HL-60 (cell line): ENCODE measurements at regions not wholly inside any gene's neighbourhood (a gene's known extent, or its start where the extent isn't known, plus 50 kb on each side); places are given as distances from the start of the nearest gene placed in this dataset.

Experiments
- DNase-seq, 2 experiments: peaks; one replicate each; pipeline ENCODE4 v3.0.0-alpha.2; 2010 to 2020; ENCODE audit warnings: low read depth in 1 of 2, low spot score in 1 of 2
- H3K27ac ChIP-seq: fragments of 250-450 bp; sonication (Bioruptor Pico); replicated peaks from 2 replicates; pipeline ENCODE4 v1.5.1; 2020; ENCODE audit warnings: mild to moderate bottlenecking, moderate library complexity
- H3K27me3 ChIP-seq: fragments of 250-450 bp; sonication (Bioruptor Pico); 2 replicates; pipeline ENCODE4 v1.5.1; 2021; ENCODE audit warnings: mild to moderate bottlenecking, moderate library complexity; ENCODE audit not compliant: insufficient read depth, poor library complexity, severe bottlenecking
- H3K4me3 ChIP-seq: replicated peaks from 2 replicates; pipeline ENCODE4 v1.5.1; 2011; ENCODE audit warnings: mild to moderate bottlenecking, control low read depth, low read length; ENCODE audit not compliant: insufficient read depth
- CTCF ChIP-seq: IDR thresholded peaks from one replicate; pipeline ENCODE4 v1.5.1; 2011; ENCODE audit warnings: low read length, control low read depth, inconsistent platforms; ENCODE audit not compliant: insufficient read depth
- GABPA ChIP-seq: IDR thresholded peaks from 2 replicates; pipeline ENCODE4 v1.6.1; 2012; ENCODE audit warnings: low read depth
- POLR2AphosphoS5 ChIP-seq: IDR thresholded peaks from 2 replicates; pipeline ENCODE4 v1.6.1; 2012; ENCODE audit warnings: low read depth
- REST ChIP-seq: IDR thresholded peaks from 2 replicates; pipeline ENCODE4 v1.6.1; 2012; ENCODE audit warnings: low read depth; ENCODE audit not compliant: insufficient replicate concordance
- SPI1 ChIP-seq: IDR thresholded peaks from 2 replicates; pipeline ENCODE4 v1.6.1; 2012; ENCODE audit warnings: low read depth, mild to moderate bottlenecking, borderline replicate concordance

GRCh38 chr13:53623146-53623545 lies 594.5 kb downstream of the OLFM4 start:
- H3K27me3 ChIP-seq, result no peaks in the 10 kb centered on the region
- TF ChIP-seq REST, result no peak
- no peak for TF ChIP-seq SPI1
- no peak for TF ChIP-seq POLR2AphosphoS5
- TF ChIP-seq GABPA, result no peak
- TF ChIP-seq CTCF, result no peak
- DNase-seq, result no peak
- H3K4me3 ChIP-seq, result no peak overlapping the region
- no peak overlapping the region for H3K27ac ChIP-seq

- H3K27me3 ChIP-seq, result no peaks in the 10 kb centered on the region
- no peak overlapping the region for H3K4me3 ChIP-seq
- no peak for DNase-seq
- no peak for TF ChIP-seq POLR2AphosphoS5
- TF ChIP-seq CTCF, result no peak
- TF ChIP-seq REST, result no peak
- TF ChIP-seq SPI1, result no peak
- TF ChIP-seq GABPA, result no peak
- no peak overlapping the region for H3K27ac ChIP-seq
Observed at GRCh38 chr13:53631511-53631910, 602.9 kb downstream of the OLFM4 start.

- no peak overlapping the region for H3K27ac ChIP-seq
- H3K4me3 ChIP-seq, result no peak overlapping the region
- TF ChIP-seq GABPA, result no peak
- TF ChIP-seq SPI1, result no peak
- no peak for DNase-seq
- H3K27me3 ChIP-seq, result no peaks in the 10 kb centered on the region
Observed at GRCh38 chr13:53638040-53638439, 609.4 kb downstream of the OLFM4 start.

- Histone ChIP-seq H3K27me3 (no peaks in the 10 kb centered on the region), H3K27ac (no peak overlapping the region), H3K4me3 (no peak overlapping the region)
- TF ChIP-seq REST (no peak), POLR2AphosphoS5 (no peak), GABPA (no peak), SPI1 (no peak), CTCF (no peak)
- DNase-seq, result no peak
Observed at GRCh38 chr13:53642306-53642705, 613.7 kb downstream of the OLFM4 start.
